ENCODE measurements at regions not wholly inside any gene's neighbourhood (a gene's known extent, or its start where the extent isn't known, plus 50 kb on each side); places are given as distances from the start of the nearest gene placed in this dataset.

- TF ChIP-seq, protein P1, sequence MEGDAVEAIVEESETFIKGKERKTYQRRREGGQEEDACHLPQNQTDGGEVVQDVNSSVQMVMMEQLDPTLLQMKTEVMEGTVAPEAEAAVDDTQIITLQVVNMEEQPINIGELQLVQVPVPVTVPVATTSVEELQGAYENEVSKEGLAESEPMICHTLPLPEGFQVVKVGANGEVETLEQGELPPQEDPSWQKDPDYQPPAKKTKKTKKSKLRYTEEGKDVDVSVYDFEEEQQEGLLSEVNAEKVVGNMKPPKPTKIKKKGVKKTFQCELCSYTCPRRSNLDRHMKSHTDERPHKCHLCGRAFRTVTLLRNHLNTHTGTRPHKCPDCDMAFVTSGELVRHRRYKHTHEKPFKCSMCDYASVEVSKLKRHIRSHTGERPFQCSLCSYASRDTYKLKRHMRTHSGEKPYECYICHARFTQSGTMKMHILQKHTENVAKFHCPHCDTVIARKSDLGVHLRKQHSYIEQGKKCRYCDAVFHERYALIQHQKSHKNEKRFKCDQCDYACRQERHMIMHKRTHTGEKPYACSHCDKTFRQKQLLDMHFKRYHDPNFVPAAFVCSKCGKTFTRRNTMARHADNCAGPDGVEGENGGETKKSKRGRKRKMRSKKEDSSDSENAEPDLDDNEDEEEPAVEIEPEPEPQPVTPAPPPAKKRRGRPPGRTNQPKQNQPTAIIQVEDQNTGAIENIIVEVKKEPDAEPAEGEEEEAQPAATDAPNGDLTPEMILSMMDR (IDR thresholded peaks at IDR 0.05), result no peak
- TF ChIP-seq POLR2A (IDR thresholded peaks at IDR 0.05), result no peak
These were observed 71.3 kb upstream of the DYNLT3 start for GRCh38 chrX:37918703-37919102.

Data from vagina (tissue), 2 donors.